ENCODE measurements at regions not wholly inside any gene's neighbourhood (a gene's known extent, or its start where the extent isn't known, plus 50 kb on each side); places are given as distances from the start of the nearest gene placed in this dataset.

DNA sequence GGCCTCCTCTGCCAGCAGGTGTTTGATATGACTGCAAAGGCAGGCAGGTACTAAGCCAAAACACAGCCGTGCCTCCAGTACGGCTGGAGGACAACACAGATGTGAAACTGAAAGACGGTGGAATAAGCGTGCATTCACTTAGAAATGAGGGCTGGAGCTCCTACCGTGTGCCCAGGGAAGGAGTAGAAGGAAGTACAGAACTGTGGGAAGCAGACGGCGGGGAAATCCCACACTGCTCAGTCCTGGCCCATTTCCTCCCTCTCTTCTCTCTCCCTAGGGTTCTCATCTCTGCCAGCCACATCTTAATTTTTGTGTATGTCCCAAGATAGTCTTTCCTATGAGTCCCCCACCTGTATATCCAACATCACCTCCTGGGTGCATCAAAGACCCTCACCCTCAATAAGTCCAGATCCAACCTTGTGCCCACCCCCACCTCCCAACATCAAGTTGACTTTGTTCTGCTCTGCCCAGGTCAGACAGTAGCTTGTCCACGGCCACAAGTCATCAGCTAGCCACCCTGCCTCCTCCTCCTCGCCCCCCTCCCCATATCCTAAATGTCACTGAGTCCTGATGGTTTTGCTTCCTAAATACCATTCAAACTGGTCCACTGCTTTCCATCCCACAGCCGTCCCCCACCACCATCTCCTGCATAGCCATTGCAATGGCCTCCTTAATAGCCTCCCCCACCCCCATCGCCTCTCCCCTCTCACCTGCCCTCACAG, 77.1 kb upstream of the RPL38 start:
- POLR2A ChIA-PET = interaction anchor here (0.6 to 1.2 kb wide), 2 partner anchors 9 to 37 kb away, joined by 3 to 4 read pairs; no protein-coding TSS in a partner anchor
- Histone ChIP-seq H3K4me1 (replicated peaks in 1 of 2; ENCODE audit: control insufficient read depth in 2 of 2, insufficient read depth in 2 of 2, low read length in 2 of 2) (no peaks in the 10 kb centered on the region; a peak in 1 of 5 replicates), H3K9me1 (ENCODE audit: control insufficient read depth, insufficient read depth, low read length) (no peaks in the 10 kb centered on the region), H3K9ac (ENCODE audit: insufficient read depth in 1 of 2, low read depth in 2 of 2, low read length in 2 of 2) (no peak overlapping the region), H3K4me3 (no peak overlapping the region), H3K27me3 (ENCODE audit: control insufficient read depth in 2 of 2, insufficient read depth in 2 of 2, low read length in 2 of 2) (peaks cover 6 to 21% of the 10 kb centered on the region in 2 experiments; a peak in 4 of 5 replicates), H3K79me2 (ENCODE audit: control insufficient read depth, insufficient read depth, low read length) (no peaks in the 10 kb centered on the region), H4K20me1 (replicated peaks; ENCODE audit: control insufficient read depth, insufficient read depth, low read length) (no peaks in the 10 kb centered on the region), H3K9me3 (replicated peaks; ENCODE audit: control insufficient read depth, insufficient read depth, low read depth, low read length) (no peaks in the 10 kb centered on the region), H3K27ac (ENCODE audit: extremely low read depth, low read depth, low read length) (no peak overlapping the region), H3K4me2 (ENCODE audit: insufficient read depth, low read length) (no peak overlapping the region), H3K36me3 (ENCODE audit: control insufficient read depth, insufficient read depth, low read length) (no peaks in the 10 kb centered on the region), H2AFZ (ENCODE audit: low read depth, low read length) (no peak overlapping the region)
- in situ Hi-C loops (cut with MboI) (no loop called here), intact Hi-C loops (cut with micrococcal nuclease) (no loop called here)
- WGBS (ENCODE audit: insufficient coverage, low coverage, missing lambda C conversion rate) = 2% methylated on average over 11 of the region's 11 CpGs
- CTCF ChIA-PET (ENCODE audit: low intra/inter-chr PET ratio) = no interaction called here
- no TSS peak for BruUV-seq (replicated peaks)
- no peak for FAIRE-seq
- ATAC-seq = no peak
- TF ChIP-seq, protein P1, sequence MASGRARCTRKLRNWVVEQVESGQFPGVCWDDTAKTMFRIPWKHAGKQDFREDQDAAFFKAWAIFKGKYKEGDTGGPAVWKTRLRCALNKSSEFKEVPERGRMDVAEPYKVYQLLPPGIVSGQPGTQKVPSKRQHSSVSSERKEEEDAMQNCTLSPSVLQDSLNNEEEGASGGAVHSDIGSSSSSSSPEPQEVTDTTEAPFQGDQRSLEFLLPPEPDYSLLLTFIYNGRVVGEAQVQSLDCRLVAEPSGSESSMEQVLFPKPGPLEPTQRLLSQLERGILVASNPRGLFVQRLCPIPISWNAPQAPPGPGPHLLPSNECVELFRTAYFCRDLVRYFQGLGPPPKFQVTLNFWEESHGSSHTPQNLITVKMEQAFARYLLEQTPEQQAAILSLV (tag; IDR thresholded peaks at IDR 0.05) = no peak
- no peak for TF ChIP-seq ZSCAN29 (IDR thresholded peaks at IDR 0.05)
- no peak for TF ChIP-seq SMARCB1 (IDR thresholded peaks at IDR 0.05; ENCODE audit: insufficient read length, low read depth)
- TF ChIP-seq, protein P2, sequence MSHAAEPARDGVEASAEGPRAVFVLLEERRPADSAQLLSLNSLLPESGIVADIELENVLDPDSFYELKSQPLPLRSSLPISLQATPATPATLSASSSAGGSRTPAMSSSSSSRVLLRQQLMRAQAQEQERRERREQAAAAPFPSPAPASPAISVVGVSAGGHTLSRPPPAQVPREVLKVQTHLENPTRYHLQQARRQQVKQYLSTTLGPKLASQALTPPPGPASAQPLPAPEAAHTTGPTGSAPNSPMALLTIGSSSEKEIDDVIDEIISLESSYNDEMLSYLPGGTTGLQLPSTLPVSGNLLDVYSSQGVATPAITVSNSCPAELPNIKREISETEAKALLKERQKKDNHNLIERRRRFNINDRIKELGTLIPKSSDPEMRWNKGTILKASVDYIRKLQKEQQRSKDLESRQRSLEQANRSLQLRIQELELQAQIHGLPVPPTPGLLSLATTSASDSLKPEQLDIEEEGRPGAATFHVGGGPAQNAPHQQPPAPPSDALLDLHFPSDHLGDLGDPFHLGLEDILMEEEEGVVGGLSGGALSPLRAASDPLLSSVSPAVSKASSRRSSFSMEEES (CRISPR knock-in tag; IDR thresholded peaks at IDR 0.05) = no peak
- DNase-seq (ENCODE audit: extremely low read depth in 1 of 4, low spot score in 3 of 4) = no peak
